ENCODE measurements at regions not wholly inside any gene's neighbourhood (a gene's known extent, or its start where the extent isn't known, plus 50 kb on each side); places are given as distances from the start of the nearest gene placed in this dataset.

DNA sequence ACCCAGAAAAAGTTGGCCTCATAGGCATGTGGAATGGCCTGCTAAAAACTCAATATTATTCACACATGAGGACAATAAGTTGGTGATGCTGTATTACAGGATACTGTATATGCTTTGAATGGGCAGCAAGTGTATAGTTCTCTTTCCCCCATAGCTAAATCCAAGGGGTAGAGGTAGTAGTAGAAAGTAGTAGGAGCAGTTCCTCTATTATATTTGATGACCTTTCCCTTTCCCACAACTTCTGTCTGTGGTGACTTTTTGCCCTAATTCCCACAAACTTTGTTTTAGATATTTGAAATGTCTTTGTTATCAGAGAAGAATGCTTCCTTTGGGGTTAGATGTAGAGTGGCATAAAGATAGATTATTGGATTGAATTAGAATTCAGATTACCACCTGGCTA lies 154.0 kb upstream of the STEAP4 start:
- no peak for TF ChIP-seq JUNB (IDR thresholded peaks at IDR 0.05; ENCODE audit: unreplicated experiment)
- TF ChIP-seq POLR2AphosphoS5 (IDR thresholded peaks at IDR 0.05; ENCODE audit: low read depth), result no peak
- TF ChIP-seq, protein P1, sequence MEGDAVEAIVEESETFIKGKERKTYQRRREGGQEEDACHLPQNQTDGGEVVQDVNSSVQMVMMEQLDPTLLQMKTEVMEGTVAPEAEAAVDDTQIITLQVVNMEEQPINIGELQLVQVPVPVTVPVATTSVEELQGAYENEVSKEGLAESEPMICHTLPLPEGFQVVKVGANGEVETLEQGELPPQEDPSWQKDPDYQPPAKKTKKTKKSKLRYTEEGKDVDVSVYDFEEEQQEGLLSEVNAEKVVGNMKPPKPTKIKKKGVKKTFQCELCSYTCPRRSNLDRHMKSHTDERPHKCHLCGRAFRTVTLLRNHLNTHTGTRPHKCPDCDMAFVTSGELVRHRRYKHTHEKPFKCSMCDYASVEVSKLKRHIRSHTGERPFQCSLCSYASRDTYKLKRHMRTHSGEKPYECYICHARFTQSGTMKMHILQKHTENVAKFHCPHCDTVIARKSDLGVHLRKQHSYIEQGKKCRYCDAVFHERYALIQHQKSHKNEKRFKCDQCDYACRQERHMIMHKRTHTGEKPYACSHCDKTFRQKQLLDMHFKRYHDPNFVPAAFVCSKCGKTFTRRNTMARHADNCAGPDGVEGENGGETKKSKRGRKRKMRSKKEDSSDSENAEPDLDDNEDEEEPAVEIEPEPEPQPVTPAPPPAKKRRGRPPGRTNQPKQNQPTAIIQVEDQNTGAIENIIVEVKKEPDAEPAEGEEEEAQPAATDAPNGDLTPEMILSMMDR (conservative IDR thresholded peaks at IDR 0.05; ENCODE audit: low read depth in 2 of 2), result no peak
- TF ChIP-seq, protein P2, sequence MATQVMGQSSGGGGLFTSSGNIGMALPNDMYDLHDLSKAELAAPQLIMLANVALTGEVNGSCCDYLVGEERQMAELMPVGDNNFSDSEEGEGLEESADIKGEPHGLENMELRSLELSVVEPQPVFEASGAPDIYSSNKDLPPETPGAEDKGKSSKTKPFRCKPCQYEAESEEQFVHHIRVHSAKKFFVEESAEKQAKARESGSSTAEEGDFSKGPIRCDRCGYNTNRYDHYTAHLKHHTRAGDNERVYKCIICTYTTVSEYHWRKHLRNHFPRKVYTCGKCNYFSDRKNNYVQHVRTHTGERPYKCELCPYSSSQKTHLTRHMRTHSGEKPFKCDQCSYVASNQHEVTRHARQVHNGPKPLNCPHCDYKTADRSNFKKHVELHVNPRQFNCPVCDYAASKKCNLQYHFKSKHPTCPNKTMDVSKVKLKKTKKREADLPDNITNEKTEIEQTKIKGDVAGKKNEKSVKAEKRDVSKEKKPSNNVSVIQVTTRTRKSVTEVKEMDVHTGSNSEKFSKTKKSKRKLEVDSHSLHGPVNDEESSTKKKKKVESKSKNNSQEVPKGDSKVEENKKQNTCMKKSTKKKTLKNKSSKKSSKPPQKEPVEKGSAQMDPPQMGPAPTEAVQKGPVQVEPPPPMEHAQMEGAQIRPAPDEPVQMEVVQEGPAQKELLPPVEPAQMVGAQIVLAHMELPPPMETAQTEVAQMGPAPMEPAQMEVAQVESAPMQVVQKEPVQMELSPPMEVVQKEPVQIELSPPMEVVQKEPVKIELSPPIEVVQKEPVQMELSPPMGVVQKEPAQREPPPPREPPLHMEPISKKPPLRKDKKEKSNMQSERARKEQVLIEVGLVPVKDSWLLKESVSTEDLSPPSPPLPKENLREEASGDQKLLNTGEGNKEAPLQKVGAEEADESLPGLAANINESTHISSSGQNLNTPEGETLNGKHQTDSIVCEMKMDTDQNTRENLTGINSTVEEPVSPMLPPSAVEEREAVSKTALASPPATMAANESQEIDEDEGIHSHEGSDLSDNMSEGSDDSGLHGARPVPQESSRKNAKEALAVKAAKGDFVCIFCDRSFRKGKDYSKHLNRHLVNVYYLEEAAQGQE (IDR thresholded peaks at IDR 0.05; ENCODE audit: unreplicated experiment), result no peak
- no peak for TF ChIP-seq EZH2phosphoT487 (IDR thresholded peaks at IDR 0.05; ENCODE audit: unreplicated experiment)
- no peak for TF ChIP-seq ZNF114 (CRISPR knock-in tag; IDR thresholded peaks at IDR 0.05)
- TF ChIP-seq STAT1 (IDR thresholded peaks at IDR 0.05; ENCODE audit: unreplicated experiment), result no peak
- TF ChIP-seq CREB1 (CRISPR knock-in tag; IDR thresholded peaks at IDR 0.05; ENCODE audit: low read depth), result no peak
- TF ChIP-seq EZH2 (IDR thresholded peaks at IDR 0.05; ENCODE audit: low read depth, unreplicated experiment), result no peak
- TF ChIP-seq NANOG (IDR thresholded peaks at IDR 0.05; ENCODE audit: borderline replicate concordance), result no peak
- TF ChIP-seq ZNF331 (CRISPR knock-in tag; IDR thresholded peaks at IDR 0.05; ENCODE audit: low read depth), result no peak
